Skeletal muscle cell (primary cell): ENCODE measurements at regions not wholly inside any gene's neighbourhood (a gene's known extent, or its start where the extent isn't known, plus 50 kb on each side); places are given as distances from the start of the nearest gene placed in this dataset.

ENCODE experiments used
- DNase-seq: peaks from one replicate; pipeline ENCODE4 v3.0.0-alpha.2; 2010; ENCODE audit warnings: low read depth
- H3K4me3 ChIP-seq: 2 replicates; pipeline ENCODE4 v1.5.1; 2011; ENCODE audit warnings: low read depth, mild to moderate bottlenecking, control low read depth, low read length, moderate library complexity

DNA sequence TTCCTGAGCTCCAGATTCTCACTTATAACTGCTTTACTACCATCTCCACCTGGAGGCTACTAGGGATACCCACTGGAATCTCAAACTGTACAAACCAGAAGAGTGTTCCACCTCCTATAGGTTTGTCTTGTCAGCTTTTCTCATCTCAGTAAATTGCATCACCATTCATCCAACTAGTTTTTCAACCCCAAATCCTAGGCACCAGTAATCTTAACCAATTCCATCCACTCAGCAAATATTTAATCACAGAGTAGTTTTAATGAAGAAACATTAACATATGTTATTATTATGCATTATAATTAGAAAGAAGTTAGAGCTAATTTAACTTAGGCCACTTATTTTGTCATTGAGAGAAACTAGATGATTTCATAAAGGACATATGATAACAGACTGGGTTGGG, 635.0 kb downstream of the DCDC2C start:
- DNase-seq = no peak

DNA sequence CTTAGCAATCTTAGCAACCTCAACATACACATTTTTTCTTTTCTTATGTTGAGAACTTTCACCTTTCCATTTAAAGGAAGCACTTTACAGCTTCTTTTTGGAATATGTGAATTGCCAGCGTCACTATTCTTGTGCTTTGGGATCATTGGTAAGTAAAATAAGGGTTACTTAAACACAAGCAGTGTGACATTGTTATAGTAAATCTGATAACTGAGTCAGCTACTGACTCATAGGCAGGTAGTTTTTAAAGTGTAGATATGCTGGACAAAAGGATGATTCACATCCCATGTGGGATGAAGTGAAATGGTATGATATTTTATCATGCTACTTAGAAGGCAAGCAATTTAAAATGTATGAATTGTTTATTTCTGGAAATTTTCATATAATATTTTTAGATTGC, 637.2 kb downstream of the DCDC2C start:
- DNase-seq = no peak
- no peak overlapping the region for H3K4me3 ChIP-seq

More for the DNA sequence above, 635.0 kb downstream of the DCDC2C start:
- H3K4me3 ChIP-seq = no peak overlapping the region

DNA sequence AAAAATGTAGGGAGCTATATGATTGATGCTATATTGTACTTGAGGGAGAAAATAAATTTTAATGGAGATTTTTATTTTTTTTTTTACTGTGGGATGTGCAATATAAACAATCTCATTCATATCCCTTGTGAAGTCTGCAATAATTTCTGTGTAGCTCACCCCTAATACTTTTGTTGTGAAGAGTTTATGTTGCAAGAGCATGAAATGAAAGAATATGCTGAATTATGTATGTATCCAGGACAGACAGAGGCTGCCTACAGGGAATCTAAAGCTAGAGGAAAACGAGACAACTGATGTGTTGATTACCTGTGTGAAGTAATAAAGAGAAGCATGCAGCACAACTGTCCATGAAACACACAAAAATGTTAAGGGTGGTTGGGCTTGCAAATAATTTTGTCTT, 643.3 kb downstream of the DCDC2C start:
- no peak for DNase-seq
- no peak overlapping the region for H3K4me3 ChIP-seq

DNA sequence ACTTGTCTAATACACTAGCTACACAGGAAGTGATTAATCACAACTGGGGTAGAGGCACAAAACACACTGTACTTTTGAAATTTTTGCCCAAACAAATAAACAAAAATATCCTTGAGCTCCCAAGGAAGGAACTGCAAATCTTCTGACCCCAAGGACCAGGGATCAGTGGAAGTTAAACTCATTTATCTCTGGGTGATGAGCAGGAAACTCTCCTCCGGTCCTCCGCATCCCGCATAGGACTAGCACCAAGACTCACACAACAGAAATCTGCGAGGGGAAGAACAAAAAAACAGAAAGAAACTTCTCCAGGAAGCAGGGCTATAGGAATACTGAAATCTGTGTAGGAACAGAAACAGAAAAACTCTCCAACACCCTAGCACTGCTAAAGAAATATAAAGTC, 650.3 kb downstream of the DCDC2C start:
- no peak for DNase-seq
- H3K4me3 ChIP-seq = no peak overlapping the region

DNA sequence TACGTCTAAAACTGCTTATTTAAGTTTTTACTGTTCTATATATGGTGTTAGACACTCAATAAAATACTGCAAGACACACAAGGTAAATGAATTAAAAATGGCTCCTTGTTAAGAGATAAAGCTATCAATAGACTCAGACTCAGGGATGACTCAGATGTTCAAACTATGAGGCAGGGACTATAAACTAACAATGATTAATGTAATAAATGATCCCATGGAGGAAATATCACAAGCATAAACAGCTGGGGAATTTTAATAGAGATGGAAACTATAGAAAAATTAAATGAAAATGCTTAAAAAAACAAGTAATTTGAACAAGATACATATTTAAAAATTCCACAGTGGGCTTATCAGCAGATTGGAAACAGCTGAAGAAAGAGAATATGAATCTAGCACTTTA, 650.8 kb downstream of the DCDC2C start:
- H3K4me3 ChIP-seq = no peak overlapping the region

DNA sequence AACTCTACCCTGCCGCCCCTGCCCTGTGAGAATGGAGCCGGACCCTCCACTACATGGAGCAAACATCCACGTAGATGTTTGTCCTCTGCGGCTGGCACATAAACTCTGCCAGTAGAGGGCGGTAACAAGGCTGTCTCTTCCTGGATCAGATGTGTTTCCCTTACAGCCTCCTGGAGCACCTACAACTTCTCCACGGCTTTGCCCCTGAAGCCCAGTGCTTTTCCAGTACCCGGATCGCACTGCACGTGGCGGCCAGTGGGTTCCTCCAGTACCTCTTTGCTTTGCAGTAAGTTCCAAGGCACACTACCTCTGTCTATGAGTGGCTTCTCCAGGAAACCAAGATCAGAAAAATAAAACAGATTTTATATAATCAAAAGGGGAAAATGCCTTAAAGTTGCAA, 651.3 kb downstream of the DCDC2C start:
- DNase-seq = no peak

More for the DNA sequence above, 650.8 kb downstream of the DCDC2C start:
- DNase-seq = no peak

DNA sequence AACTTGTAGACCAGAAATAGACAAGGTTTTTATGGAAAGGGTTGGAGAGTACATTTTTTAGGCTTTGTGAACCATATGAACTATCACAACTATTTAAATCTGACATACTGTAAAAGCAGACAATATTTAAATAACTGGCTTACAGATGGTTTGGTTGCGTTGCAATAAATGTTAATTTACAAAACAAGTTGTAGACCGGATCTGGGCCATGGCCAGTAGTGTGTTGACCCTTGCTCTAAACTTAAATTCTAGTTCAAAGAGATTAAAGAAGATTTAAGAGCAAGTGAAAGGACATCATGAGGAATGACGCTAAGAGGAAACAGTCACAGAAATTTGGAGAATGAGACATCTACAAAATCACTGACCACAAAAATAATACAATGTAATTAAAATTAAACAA, 652.7 kb downstream of the DCDC2C start:
- H3K4me3 ChIP-seq = no peak overlapping the region
- no peak for DNase-seq

More for the DNA sequence above, 651.3 kb downstream of the DCDC2C start:
- H3K4me3 ChIP-seq = no peak overlapping the region

DNA sequence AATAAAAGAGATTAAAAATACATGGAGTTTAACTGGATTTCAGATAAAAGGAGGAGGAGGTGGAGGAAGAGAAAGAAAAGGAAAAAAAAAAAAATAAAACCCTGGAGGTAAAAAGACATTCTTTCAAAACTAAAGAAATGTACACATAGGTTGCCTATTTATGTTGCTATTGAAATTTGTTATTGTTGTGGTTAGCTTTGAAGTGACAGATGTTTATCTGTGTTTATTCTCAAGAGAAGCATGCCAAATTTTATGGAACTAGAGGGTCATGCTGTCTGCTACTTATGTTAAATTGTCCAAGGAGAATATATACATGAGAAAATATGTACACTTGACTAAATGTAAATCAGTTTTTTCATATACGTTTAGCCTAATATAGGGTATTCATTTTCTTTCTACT, 653.2 kb downstream of the DCDC2C start:
- DNase-seq = no peak
- no peak overlapping the region for H3K4me3 ChIP-seq

DNA sequence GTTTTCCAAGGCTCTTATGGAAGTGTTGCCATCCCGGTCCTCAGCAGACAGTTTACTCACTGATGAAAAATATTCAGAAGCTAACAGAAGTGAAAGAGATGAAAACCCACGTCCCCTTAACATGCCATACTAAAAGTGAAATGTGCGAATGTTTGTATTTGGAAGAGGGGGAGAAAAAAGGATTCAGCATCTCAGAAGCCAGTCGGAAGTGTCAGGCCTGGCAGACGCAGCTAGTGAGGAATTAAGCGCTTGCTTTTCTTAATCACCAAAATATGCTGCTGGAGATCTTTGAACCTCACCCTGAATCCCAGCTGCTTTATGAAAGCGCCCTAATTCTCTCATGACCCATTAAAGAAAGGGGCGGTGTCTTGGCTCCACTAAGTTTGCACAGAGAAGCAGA, 653.7 kb downstream of the DCDC2C start:
- no peak overlapping the region for H3K4me3 ChIP-seq
- DNase-seq = no peak

DNA sequence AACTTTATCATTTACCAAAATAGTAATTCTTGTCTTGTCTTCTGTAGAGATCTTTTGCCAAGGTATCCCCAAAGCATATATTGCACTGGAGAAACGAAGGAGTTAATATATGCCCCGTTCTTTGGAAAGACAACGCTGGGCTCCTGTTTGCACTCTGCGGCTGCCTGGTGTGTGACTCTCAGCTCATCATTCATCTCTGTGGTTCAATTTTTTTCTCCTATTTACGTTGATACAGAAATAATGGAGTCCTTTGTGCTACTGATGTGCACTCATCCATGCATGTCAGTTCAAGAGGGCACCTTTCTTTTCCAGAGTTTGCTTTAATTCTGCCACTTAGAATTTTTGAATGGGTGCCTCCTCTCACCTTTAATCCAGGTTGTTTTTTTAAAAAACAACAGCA, 655.5 kb downstream of the DCDC2C start:
- DNase-seq = no peak
- no peak overlapping the region for H3K4me3 ChIP-seq

DNA sequence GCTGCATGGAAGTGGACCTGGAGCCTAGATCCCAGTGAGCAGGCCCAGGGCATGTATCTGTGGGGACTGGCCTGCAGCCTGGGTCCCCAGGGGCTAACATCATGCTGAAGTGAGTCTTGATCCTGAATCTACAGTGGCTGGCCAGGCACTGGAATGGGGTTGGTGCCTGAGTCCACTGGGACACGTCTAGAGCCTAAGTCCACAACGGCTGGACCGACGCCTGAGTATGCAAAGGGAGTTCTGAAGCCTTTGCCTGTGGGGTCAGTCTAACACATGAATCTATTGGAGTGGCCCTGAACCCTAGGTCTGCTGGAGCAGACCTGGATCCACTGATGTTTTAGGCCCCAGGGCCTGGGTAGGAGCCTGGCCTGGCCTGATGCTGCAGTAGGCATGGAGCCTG, 665.5 kb downstream of the DCDC2C start:
- DNase-seq = no peak
- no peak overlapping the region for H3K4me3 ChIP-seq

DNA sequence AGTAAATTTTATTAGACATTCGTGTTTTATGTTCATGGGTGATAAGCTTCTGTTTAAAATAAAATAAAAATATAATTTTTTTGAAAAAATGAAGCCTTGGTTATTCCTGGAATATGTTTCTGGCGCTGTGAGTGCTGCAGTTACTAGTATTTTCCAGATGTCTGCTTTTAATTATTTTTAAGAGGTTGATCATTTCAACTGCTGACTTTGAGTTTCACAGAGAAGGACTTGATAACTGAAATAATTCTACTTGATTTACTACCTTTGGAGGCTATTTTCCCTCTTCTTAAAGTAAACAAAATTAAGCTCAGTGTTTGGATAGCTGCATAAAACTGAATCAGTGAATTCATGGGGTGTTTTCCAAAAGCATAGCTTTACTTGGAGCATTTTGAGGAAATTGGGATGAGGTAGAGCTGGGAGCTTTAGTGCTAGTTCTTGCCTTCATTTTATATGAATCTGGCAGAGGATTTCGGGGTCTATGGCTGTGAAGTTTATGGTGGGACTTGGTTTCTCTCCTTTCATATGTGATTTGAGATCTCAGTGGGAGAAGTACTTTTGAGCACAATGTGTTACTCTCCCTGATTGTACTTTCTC, 666.5 kb downstream of the DCDC2C start:
- no peak overlapping the region for H3K4me3 ChIP-seq
- no peak for DNase-seq

DNA sequence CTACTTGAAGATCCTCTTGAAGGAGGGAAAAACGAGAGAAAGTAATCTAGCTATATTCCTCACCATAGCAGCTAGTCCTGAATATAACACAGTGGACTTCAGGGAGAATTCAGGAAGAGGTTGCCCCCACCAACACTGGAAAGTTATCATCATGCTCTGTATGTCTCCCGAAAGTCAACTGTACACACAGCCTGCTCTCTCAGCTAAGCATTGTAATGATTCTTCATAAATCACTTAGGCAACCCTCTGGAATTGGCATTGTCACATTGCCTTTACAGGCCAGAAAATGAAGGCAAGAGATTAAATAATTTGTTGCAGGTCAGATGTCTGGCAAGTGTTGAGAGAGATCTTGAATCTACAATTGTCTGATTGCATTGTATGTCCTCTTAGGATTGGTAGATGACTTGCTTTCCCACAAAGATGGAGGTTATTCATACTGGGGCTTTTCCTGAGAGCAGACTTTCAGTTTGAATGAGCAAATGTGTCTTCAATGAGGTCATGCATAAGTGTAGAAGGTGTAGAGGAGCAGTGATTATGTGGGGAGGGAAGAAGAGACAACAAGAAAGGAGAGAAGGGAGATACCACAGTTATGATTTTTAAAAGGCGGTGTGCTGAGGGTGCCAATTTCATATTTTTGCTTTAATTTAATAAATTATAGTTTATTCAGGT, 667.2 kb downstream of the DCDC2C start:
- DNase-seq = no peak
- H3K4me3 ChIP-seq = no peak overlapping the region

DNA sequence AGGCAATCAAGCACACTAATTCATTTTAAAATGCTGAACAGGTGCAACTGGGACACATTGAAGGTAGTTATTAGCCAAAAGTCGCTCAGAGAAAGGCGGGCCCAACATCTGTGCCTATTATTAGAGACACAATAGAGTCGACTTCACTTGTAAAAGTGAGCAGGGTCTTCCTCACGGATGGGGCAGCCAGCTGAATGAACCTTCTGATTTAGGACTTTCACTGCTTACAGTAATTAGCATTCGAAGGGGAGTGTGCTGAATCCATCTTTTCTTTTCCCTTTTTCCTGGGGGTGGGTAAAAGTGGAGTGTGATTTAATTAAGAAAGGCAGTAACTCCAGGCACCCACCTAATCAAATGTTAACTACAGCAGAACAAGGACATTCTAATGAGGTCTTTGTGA, 677.7 kb downstream of the DCDC2C start:
- no peak for DNase-seq
- H3K4me3 ChIP-seq = no peak overlapping the region

DNA sequence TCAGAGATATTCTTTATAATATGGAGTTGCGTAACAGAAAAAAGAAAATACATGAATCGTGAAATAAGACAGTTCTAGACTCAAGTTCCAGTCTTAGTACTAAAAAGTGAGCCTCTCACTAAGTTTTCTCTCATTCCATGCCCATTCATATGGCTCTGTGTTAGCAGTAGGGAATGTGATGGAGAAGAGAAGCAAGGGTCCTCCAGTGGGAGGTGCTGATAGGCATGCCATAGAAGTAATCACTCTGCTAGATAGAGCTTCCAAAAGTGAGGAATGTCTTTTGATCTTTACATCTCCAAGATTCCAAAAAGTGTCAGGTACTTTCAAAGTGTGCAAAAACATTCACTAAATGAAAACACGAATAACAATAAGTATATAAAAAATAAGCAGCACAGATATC, 678.4 kb downstream of the DCDC2C start:
- DNase-seq = no peak
- no peak overlapping the region for H3K4me3 ChIP-seq

DNA sequence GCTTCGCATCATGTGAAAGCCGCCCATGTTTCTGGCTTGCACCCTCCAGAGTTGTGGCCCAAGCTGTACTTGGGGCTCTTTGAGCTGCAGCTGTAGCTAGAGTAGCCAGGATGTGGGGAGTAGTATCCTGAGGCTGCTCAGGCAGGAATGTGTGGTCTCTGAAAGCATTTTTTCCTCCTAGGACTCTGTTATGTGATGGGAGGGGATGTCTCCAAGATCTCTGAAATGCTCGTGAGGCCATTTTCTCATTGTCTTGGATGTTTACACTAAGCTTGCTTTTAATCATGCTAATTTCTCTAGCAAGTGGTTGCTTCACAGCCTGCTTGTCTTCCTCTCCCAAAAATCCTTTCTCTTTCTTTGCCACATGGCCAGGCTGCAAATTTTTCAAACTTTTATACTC, 687.6 kb downstream of the DCDC2C start:
- no peak for DNase-seq
- H3K4me3 ChIP-seq = no peak overlapping the region

DNA sequence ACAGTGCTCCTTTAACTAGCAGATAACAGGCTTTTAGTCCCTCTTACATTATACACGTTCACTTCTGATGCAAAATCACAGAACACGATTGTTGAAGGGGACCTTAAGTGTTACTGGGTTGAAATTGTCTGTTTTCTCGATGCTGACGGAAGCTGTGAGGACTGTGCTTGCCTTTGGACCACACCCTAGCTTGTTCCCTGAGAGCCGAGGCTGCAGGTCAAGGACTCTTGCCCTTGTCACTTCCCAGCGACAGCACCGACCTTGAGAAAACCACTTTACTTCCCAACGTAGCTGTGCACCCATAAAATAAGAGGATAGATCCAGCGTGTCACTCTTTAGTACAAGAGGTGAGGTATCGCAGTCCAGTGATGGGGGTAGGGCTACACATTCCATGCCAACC, 701.0 kb downstream of the DCDC2C start:
- DNase-seq = no peak
- no peak overlapping the region for H3K4me3 ChIP-seq

DNA sequence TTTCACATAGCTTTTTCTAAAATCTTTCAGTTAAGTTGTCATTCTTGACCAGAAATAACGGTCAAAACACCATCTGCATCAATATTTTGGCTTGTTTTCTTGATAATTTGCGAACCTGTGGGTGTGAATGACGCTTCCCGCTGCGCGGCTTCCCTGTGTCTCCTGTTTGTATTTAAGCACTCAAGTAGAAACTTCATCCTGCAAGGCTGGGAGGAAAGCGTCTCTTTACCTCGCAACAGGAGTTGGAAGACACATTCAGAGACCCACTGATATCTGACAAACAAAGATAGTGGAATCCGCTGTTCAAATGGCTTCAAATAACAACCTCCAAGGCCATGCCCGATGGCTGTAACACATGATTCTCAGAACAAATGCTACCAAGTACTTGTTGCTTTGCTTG, 704.9 kb downstream of the DCDC2C start:
- DNase-seq = no peak
- no peak overlapping the region for H3K4me3 ChIP-seq

DNA sequence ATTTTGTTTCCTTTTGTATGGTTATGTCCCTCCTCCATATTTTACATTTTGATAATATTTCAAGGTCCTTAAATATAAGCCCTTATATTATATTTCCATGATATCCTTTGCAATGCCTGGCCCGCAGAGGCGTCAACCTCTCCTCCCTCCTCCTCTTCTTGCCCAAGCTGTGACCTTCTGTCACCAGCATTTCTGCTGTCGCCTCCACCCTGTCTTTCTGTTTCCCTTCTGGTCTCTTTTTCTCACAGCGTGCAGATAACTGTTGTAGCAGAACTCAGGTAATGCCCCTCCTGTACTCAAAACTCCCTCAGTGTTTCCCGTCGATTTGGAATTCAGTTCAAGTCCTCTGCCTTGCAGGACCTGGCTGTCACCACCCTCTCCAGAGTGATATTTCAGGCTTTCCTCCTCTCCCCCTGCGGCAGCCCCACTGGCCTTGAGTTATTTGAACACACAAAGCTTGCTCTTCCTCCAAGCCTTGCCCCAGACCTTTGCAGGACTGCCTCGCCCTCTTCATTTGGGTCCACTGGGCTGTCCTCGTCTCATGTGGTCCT, 709.3 kb downstream of the DCDC2C start:
- DNase-seq = no peak
- H3K4me3 ChIP-seq = no peak overlapping the region

DNA sequence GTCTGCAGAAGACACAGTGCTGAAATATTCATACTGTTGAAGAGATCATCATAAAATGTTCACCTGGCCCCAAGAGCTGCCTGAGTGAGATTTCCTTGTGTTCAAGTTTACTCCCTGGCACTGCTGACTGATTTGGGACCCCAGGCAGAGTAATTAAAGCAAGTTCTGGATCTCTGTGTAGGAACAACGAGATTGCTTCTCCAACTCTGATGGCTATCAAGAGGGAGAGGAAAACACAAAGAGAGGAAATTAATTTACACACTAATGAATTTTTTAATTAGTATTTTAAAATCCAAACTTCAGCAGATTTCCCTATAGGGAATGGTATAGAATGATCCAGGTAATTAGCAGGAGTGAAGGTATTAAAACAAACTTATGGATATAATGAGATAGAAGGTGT, 711.8 kb downstream of the DCDC2C start:
- DNase-seq = no peak
- no peak overlapping the region for H3K4me3 ChIP-seq

DNA sequence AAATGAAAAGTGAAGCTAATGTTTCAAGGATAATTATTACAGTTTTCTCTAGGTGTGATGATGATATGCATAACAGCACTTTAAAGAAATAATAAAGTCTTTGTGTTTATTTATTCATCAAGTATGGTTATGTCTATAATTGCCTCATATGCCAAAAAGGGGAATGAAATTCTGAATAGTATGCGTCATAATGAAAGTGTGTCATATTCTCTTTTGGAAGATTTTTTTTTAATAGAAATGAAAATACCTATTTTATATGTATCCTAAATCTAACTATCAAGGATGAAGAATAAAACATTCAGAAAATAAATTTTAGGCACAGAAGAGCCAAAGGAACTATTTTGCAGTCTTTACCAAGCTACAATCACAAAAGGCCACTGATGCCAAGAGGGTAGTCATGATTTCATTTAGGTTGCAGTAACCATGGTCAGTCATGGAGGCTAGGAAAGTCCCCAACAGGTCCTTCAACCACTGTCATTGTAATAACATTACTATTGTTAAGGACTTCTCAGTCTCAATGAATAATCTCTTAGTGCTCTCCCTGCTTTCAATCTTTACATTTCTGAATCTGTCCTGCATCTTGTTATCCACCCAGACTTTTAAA, 712.5 kb downstream of the DCDC2C start:
- DNase-seq = no peak
- no peak overlapping the region for H3K4me3 ChIP-seq
